A673 (cell line): ENCODE measurements at regions not wholly inside any gene's neighbourhood (a gene's known extent, or its start where the extent isn't known, plus 50 kb on each side); places are given as distances from the start of the nearest gene placed in this dataset.

Experiments
- CTCF ChIP-seq: fragments of 300-800, 200-600 bp; sonication (generic); conservative IDR thresholded peaks from 2 replicates; pipeline ENCODE4 v1.5.1; 2017; ENCODE audit warnings: low read depth, mild to moderate bottlenecking, antibody characterized with exemption, low read length, moderate library complexity, mixed read lengths
- EZH2 ChIP-seq: fragments of 200-600 bp; sonication (generic); IDR thresholded peaks from 2 replicates; pipeline ENCODE4 v1.6.1; 2017; ENCODE audit warnings: borderline replicate concordance, low read depth, mild to moderate bottlenecking, mixed read lengths, antibody characterized with exemption, low read length; ENCODE audit not compliant: poor library complexity, severe bottlenecking

- TF ChIP-seq CTCF = no peak
- TF ChIP-seq EZH2 = no peak
Observed at GRCh38 chr17:20920095-20920814, 122.6 kb downstream of the USP22 start.
